Epithelial cell of proximal tubule (primary cell): ENCODE measurements at regions not wholly inside any gene's neighbourhood (a gene's known extent, or its start where the extent isn't known, plus 50 kb on each side); places are given as distances from the start of the nearest gene placed in this dataset.

Source experiments
- DNase-seq: peaks from one replicate; pipeline ENCODE4 v3.0.0-alpha.2; 2011; ENCODE audit warnings: low read depth
- H3K4me3 ChIP-seq: 2 replicates; pipeline ENCODE4 v1.5.1; 2011; ENCODE audit warnings: low read depth, mild to moderate bottlenecking, low read length
- CTCF ChIP-seq: conservative IDR thresholded peaks from 2 replicates; pipeline ENCODE4 v1.5.1; 2012; ENCODE audit warnings: low read depth, mild to moderate bottlenecking, low read length

- no peak for DNase-seq
- no peak overlapping the region for H3K4me3 ChIP-seq
- TF ChIP-seq CTCF = no peak
These were observed 156.5 kb downstream of the SH3BGRL2 start for GRCh38 chr6:79787626-79788025.

GRCh38 chr6:79784395-79784753 is 153.2 kb downstream of the SH3BGRL2 start:
- DNase-seq = no peak
- no peak for TF ChIP-seq CTCF
- no peak overlapping the region for H3K4me3 ChIP-seq

GRCh38 chr6:79783670-79784394 is 152.7 kb downstream of the SH3BGRL2 start:
- no peak for TF ChIP-seq CTCF
- no peak overlapping the region for H3K4me3 ChIP-seq
- DNase-seq = no peak

GRCh38 chr6:79782792-79783580 is 151.9 kb downstream of the SH3BGRL2 start:
- no peak for DNase-seq
- no peak for TF ChIP-seq CTCF
- H3K4me3 ChIP-seq = no peak overlapping the region

GRCh38 chr6:79781916-79782315 is 150.8 kb downstream of the SH3BGRL2 start:
- H3K4me3 ChIP-seq = no peak overlapping the region
- no peak for DNase-seq
- no peak for TF ChIP-seq CTCF

GRCh38 chr6:79780881-79781280 is 149.8 kb downstream of the SH3BGRL2 start:
- no peak overlapping the region for H3K4me3 ChIP-seq
- DNase-seq = no peak
- TF ChIP-seq CTCF = no peak
